Activated gamma-delta T cell treated with anti-CD3 and anti-CD28 coated beads, Interleukin-2, amount 50 U/mL, for 16 hours (primary cell): ENCODE measurements at regions not wholly inside any gene's neighbourhood (a gene's known extent, or its start where the extent isn't known, plus 50 kb on each side); places are given as distances from the start of the nearest gene placed in this dataset.

Experiments
- DNase-seq: peaks from one replicate; pipeline ENCODE4 v3.0.0-alpha.2; 2020; ENCODE audit warnings: low read depth

DNA sequence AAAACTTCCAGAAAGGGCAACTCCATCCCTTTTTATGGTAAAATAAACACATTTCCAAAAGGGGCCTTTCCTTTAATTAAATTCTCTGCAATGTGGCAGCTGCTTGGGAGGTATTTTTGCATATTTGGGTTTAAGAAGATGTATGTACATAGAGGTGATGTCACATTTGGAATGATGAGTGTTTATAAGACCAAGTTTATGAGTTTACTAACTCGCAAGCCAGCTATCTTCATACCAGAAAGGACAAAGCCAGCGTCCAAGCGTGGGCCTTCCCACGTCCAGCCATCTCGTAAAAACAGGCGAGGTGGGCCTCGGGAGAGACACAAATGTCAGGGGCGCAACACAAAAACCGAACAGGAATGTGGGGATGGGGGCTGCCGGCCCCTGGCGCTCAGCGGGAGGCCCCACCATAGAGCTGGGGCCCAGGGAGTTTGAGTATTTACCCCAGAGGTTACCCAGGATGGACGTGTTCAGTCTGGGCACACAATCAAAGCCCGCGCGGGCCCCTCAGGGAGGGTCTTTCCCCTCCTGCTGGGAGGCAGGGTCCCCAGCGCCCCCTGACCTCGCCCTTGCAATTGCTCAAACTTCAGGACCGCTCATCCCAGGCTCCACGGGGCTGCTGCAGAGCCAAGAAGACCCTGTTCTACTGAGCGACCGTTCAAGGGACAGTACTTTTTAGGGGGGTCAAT is 137.3 kb downstream of the TWIST2 start:
- no peak for DNase-seq

DNA sequence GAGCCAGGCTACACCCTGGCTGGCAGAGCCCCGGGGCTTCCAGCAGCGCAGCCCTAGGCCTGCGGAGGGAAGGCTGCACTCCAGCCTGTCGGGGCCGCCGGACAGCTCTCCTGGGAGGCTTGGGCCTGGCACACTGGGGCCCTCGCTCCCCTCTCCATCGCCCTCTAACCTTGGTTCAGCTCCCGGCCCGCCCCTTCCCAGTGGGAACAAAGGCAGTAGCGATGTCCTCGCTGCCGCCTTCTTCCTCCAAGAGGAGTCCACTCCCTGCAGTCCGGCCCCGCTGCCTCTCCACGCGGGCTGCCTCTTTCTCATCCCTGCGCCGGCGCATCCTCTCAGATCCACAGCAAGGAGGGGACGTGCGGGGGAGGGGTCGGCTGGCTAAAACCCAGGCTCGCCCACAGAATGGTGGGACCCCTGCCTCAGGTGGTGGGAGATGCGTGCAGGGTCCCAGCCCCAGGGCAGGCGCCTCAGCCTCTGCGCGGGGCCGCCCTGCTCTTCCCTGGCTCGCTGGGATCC is 138.1 kb downstream of the TWIST2 start:
- no peak for DNase-seq

DNA sequence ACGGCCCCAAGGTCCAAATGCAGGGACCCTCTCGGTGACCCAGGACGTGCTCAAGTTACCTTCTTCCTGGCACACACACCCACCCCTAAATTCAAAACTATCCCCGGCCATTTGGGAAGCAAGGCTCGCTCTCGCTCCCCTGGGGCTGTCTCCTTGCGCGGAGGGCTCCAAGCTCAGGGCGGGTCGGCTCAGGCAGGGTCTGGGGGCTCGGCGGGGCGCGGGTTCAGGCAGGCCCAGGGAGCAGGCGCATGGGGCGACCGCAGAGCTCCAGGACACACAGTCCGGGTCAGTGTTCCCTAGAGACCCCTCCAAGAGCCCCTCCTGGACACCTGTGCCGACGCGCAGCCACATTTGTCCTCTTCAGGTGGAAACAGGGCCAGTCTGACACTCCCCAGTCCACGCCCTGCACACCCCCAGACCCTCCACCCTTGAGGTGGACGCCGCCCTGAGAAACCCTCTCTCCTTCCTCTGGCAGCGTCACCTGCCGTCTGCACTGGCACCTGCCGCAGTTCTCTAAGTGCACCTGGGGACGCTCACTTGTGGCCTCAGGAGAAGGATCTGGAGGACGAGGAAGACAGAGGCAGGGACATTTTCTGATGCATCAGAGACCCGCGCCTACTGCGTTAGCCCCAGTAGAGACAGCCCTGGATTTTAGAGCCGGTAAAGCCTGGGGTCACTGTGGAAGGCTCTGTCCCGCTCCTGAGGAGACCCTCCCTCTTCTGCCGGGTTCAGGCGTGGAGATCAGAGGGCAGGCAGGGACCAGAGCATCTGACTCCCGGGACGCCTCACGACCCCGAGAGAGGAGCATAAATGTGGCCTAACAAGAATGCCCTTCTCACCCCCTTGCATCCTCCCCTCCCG is 138.8 kb downstream of the TWIST2 start:
- no peak for DNase-seq

DNA sequence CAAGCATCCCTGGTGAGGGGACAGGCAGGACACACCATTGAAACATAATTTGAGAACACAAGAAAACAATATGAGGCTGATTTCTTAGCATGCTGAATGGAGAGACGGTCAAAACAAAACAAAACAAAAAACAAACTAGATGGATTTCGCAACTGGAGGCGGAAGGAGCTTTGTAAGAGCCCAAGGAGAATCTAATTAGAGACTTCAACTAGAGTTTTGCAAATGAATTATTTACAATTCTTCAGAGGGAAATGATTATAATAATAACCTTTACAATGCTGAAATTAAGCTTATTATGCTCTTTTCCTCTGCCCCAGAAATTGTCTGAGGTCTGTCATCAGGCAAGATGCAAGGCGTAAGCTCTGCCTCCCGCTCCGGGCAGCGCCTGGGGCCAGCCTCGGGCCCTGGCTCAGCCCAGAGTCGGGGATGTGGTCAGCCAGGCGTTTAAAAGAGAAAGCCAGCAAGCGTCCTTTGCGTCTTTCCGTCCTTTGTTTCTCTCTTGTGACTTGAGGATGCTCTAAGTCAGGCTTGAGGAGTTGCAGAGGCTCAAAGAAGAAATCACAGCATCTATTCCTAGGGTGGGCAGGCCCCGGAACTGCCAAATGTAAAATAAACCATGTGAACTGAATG is 139.6 kb downstream of the TWIST2 start:
- DNase-seq, result no peak

DNA sequence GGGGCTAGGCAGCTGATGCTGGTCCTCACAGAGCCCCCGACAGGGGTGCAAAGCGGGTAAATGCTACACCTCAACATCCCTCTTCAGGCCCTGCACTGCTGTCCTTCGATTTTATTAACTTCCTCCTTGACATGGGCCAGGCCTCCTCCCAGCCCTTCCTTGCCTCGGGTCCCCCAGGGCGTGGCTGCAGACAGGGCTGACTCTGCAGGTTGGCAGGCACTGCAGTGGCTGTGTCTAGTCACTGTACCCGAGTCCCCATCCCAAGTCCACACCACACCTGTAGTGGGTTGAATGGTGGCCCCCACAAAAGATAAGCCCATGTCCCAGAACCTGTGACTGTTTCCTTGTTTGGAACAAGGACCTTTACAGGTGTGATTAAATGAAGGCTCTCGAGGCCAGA is 140.2 kb downstream of the TWIST2 start:
- no peak for DNase-seq

DNA sequence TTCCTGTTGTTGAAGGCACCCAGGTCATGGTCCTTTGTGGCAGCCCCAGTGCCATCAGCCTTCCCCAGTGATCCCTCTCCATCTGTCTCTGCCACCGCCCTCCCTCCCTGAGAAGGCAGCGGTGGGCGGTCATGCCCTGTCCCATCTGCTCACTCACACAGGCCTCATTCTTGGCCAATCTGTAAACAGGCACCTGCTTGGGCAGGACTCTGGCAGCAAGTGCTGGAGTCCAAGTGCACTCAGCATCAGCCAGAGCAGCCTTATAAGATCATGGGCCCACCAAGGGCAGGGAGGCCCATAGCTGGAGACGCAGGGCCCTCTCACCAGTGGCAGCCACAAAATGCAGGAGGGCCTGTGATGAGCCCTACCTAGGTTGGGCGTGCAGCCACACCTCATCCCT is 140.9 kb downstream of the TWIST2 start:
- no peak for DNase-seq

DNA sequence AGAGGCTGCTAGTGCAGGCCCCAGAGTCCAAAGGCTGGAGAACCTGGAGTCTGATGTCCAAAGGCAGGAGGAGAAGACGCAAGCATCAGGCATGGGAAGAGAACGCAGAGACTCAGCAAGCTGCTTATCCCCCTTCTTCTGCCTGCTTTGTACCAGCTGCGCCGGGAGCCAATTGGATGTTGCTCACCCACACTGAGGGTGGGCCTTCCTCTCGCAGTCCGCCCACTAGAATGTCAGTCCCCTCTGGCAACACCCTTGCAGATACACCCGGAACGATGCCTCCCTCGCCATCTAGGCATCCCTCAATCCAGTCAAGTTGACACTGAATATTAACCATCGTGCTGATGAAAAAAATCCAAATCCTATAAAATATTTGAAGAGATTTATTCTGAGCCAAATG is 141.6 kb downstream of the TWIST2 start:
- DNase-seq, result no peak

DNA sequence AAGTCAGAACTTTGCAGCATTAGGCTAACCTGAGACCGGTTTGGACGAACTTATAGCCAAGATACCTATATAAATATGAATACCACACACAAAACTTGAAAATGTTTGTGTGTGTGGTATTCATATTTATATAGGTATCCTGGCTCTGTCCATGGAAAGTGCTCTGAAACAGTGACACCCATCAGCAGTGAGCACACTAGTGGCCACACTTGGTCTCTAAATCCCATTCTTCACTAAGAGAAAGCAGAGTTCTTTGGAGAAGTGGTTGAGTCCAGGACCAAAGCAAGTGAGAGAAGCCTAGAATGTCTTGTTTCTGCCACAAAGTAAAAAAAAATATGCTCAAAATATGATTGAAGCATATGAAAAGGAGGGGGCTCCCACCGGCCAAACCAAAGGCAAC is 146.5 kb downstream of the TWIST2 start:
- no peak for DNase-seq

DNA sequence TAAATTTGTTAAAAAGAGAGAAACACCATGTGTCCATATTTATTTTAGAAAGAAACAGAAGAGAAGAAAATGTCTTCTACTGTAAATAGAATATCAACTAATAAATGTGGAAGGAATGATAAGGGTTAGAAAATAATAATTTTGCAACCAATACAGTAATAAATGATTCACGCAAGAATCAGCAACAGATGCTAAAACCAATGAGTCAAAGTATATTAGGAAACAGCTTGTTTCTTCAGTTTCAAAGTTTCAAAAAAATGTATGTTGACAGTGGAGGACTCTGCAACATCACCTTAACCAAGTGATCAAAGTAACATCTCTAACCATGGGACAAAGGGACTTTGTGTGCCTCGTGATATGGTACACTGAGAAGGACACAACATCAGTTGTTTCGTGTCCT is 147.0 kb downstream of the TWIST2 start:
- DNase-seq, result no peak

DNA sequence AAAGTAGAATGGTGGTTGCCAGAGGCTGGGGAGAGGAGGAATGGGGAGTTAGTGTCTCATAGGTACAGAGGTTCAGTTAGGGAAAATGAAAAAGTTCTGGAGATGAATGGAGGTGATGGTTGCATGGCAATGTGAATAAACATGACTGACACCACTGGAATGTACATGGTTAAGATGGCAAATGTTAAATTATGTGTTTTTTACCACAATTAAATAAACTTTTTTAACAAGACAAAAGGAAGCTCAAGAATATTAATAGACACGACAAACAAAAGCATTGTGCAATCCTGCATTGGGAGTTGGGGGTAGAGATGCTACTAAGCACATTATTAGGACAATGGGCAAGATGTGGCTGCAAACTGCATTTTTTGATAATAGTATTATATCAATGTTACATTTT is 147.7 kb downstream of the TWIST2 start:
- no peak for DNase-seq

DNA sequence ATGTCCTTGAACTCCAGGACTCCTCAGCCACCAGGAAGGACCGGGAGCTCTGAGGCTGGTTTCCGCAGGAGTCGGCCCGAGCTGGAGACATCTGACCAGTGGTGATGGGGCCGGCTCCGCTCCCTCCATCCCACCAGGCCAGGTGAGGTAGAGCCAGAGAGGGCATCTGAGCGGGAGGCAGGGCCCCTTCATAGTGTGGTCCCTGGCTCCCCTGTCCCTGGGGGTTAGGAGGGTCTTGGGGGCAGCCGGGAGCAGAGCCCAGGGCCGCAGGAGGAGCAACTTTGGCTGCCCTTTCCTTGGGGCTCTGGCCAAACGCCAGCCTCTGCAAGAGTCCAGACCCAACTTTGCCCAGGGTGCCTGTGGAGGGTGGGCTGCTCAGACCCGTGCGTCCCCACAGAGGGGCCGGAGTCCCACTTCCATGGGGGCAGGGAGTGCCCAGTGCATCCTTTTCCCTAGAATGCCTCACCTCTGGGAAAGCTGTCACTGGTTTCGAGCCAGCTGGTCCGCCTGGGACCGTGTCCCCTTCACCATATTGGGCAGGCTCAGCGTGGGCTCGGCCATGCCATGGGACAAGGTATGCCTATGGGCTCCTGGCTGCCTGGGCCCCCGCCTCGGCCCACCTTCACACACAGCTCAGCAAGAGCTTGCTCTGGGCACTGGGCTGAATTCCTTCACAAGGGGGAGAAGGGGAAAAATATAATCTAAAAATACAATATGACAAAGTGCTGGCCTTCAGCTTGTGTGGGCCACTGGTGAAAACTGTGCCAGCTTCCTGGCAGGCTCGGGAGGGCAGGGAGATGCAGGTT is 148.6 kb downstream of the TWIST2 start:
- no peak for DNase-seq

DNA sequence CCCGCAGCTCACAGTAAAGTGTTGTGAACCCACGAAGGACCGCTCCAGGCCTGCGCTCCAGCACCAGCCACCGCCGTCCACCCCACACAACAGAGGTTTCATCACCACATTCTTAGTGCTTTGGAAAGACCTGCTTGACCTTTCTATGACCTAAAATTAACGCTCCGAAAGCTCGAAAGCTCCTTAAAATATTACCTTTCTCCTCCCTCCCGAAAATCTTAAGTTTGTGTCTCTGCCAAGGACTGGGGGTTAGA is 149.2 kb downstream of the TWIST2 start:
- DNase-seq, result no peak

DNA sequence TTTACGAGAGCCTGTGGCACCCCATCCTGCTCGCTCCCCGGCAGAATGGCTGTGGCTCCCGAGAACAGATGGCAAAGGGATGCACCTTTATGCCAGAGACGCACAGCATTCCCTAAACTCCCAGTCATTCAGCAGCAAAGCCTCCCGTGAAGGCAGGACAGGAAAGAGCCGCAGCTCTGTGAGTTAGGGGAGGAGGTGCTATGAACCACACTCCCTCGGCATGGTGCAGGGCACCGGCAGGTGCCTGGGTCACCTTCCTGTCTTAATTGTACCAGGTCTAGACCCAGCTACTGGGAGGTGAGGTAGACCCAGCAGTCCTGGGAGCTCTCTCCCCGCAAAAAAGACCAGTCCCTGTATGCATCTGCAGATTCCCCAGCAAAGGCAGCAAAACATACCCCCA is 149.8 kb downstream of the TWIST2 start:
- no peak for DNase-seq
